ENCODE measurements at regions not wholly inside any gene's neighbourhood (a gene's known extent, or its start where the extent isn't known, plus 50 kb on each side); places are given as distances from the start of the nearest gene placed in this dataset.
"Not testable (repeated sequence)": the region's sequence is repeated elsewhere in the genome, so short reads cannot be mapped to it uniquely, and the experiment has no call there.

GRCh38 chr11:121967131-121967704, 148.8 kb downstream of the BLID start:
- H3K27ac ChIP-seq, result no peak overlapping the region
- WGBS, 2 donors, result 89 to 90% methylated on average over 10 of the region's 10 CpGs
- peaks cover 0 to 6% of the 10 kb centered on the region in 2 donors for H3K4me1 ChIP-seq
- H3K9me3 ChIP-seq, result no peaks in the 10 kb centered on the region
- no peak overlapping the region for H3K4me3 ChIP-seq (replicated peaks in 1 of 3)
- DNase-seq, result no peak
- no peaks in the 10 kb centered on the region for H3K36me3 ChIP-seq
- intact Hi-C loops (cut with DNase I), result no loop called here
- TF ChIP-seq CTCF (IDR thresholded peaks at IDR 0.05) (no peak), POLR2A (IDR thresholded peaks at IDR 0.05) (no peak)
- no peaks in the 10 kb centered on the region for H3K27me3 ChIP-seq

GRCh38 chr11:121965330-121965729, 150.7 kb downstream of the BLID start:
- no peaks in the 10 kb centered on the region for H3K9me3 ChIP-seq
- WGBS, 2 donors, result 56 to 76% methylated on average over 4 of the region's 4 CpGs
- no peaks in the 10 kb centered on the region for H3K27me3 ChIP-seq
- peaks cover 9 to 25% of the 10 kb centered on the region in 2 donors for H3K4me1 ChIP-seq
- TF ChIP-seq POLR2A (IDR thresholded peaks at IDR 0.05) (no peak), CTCF (IDR thresholded peaks at IDR 0.05) (no peak)
- no peak overlapping the region for H3K27ac ChIP-seq
- no peaks in the 10 kb centered on the region for H3K36me3 ChIP-seq
- no peak overlapping the region for H3K4me3 ChIP-seq (replicated peaks in 1 of 3)
- intact Hi-C loops (cut with DNase I), result no loop called here
- DNase-seq, result no peak

GRCh38 chr11:121964591-121964990, 151.4 kb downstream of the BLID start:
- TF ChIP-seq CTCF (IDR thresholded peaks at IDR 0.05) (no peak), POLR2A (IDR thresholded peaks at IDR 0.05) (no peak)
- Histone ChIP-seq H3K4me3 (replicated peaks in 1 of 3) (no peak overlapping the region), H3K4me1 (peaks cover 9 to 26% of the 10 kb centered on the region in 2 donors), H3K9me3 (no peaks in the 10 kb centered on the region), H3K27ac (no peak overlapping the region), H3K36me3 (no peaks in the 10 kb centered on the region), H3K27me3 (no peaks in the 10 kb centered on the region)
- 62 to 83% methylated on average over 4 of the region's 4 CpGs for WGBS, 2 donors
- intact Hi-C loops (cut with DNase I), result no loop called here
- DNase-seq, result no peak

- peaks cover 9 to 26% of the 10 kb centered on the region in 2 donors for H3K4me1 ChIP-seq
- DNase-seq; H3K4me3 ChIP-seq (replicated peaks in 1 of 3); H3K27ac ChIP-seq; H3K27me3 ChIP-seq; intact Hi-C loops (cut with DNase I); H3K36me3 ChIP-seq; H3K9me3 ChIP-seq: not testable (repeated sequence)
- 91 to 96% methylated on average over 3 of the region's 3 CpGs for WGBS, 2 donors
Measured at GRCh38 chr11:121963846-121964245, 152.2 kb downstream of the BLID start.

GRCh38 chr11:121961321-121961801, 154.7 kb downstream of the BLID start:
- Histone ChIP-seq H3K9me3 (no peaks in the 10 kb centered on the region), H3K4me3 (replicated peaks in 1 of 3) (no peak overlapping the region), H3K27me3 (no peaks in the 10 kb centered on the region), H3K4me1 (peaks cover 9 to 26% of the 10 kb centered on the region in 2 donors), H3K36me3 (no peaks in the 10 kb centered on the region), H3K27ac (peak overlapping the region in 2 of 3 donors; percentile 49 to 50)
- DNase-seq, result peak in 1 of 2 donors; percentile 9
- WGBS, 2 donors, result 23 to 27% methylated on average over 3 of the region's 3 CpGs
- intact Hi-C loops (cut with DNase I), result no loop called here
- TF ChIP-seq POLR2A (IDR thresholded peaks at IDR 0.05) (no peak), CTCF (IDR thresholded peaks at IDR 0.05) (no peak)

Measured in thyroid gland (tissue), 4 donors.